ENCODE measurements at regions not wholly inside any gene's neighbourhood (a gene's known extent, or its start where the extent isn't known, plus 50 kb on each side); places are given as distances from the start of the nearest gene placed in this dataset.

GRCh38 chr2:194443926-194444325, 1213.1 kb upstream of the SLC39A10 start:
- Histone ChIP-seq H3K4me1 (ENCODE audit: insufficient read depth, low read length, poor library complexity, severe bottlenecking) (no peaks in the 10 kb centered on the region), H4K20me1 (ENCODE audit: insufficient read depth, low read length) (no peaks in the 10 kb centered on the region), H3K79me2 (ENCODE audit: insufficient read depth, low read depth, low read length) (no peaks in the 10 kb centered on the region), H2AFZ (ENCODE audit: low read length) (no peak overlapping the region), H3K9me3 (ENCODE audit: low read length) (no peaks in the 10 kb centered on the region), H3K4me3 (ENCODE audit: low read depth, low read length, poor library complexity, severe bottlenecking) (no peak overlapping the region), H3K36me3 (ENCODE audit: insufficient read depth, low read length) (no peaks in the 10 kb centered on the region), H3K4me2 (ENCODE audit: low read length) (no peak overlapping the region), H3K9me2 (ENCODE audit: insufficient read depth, low read length) (no peaks in the 10 kb centered on the region), H3K27ac (ENCODE audit: low read depth, low read length, poor library complexity, severe bottlenecking) (no peak overlapping the region)
- BruUV-seq (replicated peaks): no TSS peak
- CTCF ChIA-PET (ENCODE audit: unreplicated experiment): no interaction called here
- POLR2A ChIA-PET: no interaction called here
- TF ChIP-seq EZH2phosphoT487 (IDR thresholded peaks at IDR 0.05; ENCODE audit: borderline replicate concordance, low read depth, low read length): no peak
- DNase-seq (ENCODE audit: low spot score): no peak
- intact Hi-C loops (cut with micrococcal nuclease; ENCODE audit: unreplicated experiment): no loop called here

- H3K27ac ChIP-seq (ENCODE audit: low read depth, low read length, poor library complexity, severe bottlenecking): no peak overlapping the region
- H3K79me2 ChIP-seq (ENCODE audit: insufficient read depth, low read depth, low read length): no peaks in the 10 kb centered on the region
- intact Hi-C loops (cut with micrococcal nuclease; ENCODE audit: unreplicated experiment): no loop called here
- no TSS peak for BruUV-seq (replicated peaks)
- H3K4me1 ChIP-seq (ENCODE audit: insufficient read depth, low read length, poor library complexity, severe bottlenecking): no peaks in the 10 kb centered on the region
- ChIA-PET POLR2A (interaction anchor here (1.5 kb wide), 1 partner anchor 10 kb away, joined by 3 read pairs; no protein-coding TSS in a partner anchor), CTCF (ENCODE audit: unreplicated experiment) (no interaction called here)
- no peak for DNase-seq (ENCODE audit: low spot score)
- H3K36me3 ChIP-seq (ENCODE audit: insufficient read depth, low read length): no peaks in the 10 kb centered on the region
- H3K9me2 ChIP-seq (ENCODE audit: insufficient read depth, low read length): no peaks in the 10 kb centered on the region
- H3K4me3 ChIP-seq (ENCODE audit: low read depth, low read length, poor library complexity, severe bottlenecking): no peak overlapping the region
- no peaks in the 10 kb centered on the region for H3K9me3 ChIP-seq (ENCODE audit: low read length)
- H3K4me2 ChIP-seq (ENCODE audit: low read length): no peak overlapping the region
- H4K20me1 ChIP-seq (ENCODE audit: insufficient read depth, low read length): no peaks in the 10 kb centered on the region
- H2AFZ ChIP-seq (ENCODE audit: low read length): no peak overlapping the region
- no peak for TF ChIP-seq CTCF (conservative IDR thresholded peaks at IDR 0.05; ENCODE audit: low read length)
- no peak for TF ChIP-seq EZH2phosphoT487 (IDR thresholded peaks at IDR 0.05; ENCODE audit: borderline replicate concordance, low read depth, low read length)
Measured at GRCh38 chr2:194424683-194425209, 1232.3 kb upstream of the SLC39A10 start.

- no peak overlapping the region for H3K4me2 ChIP-seq (ENCODE audit: low read length)
- no peak for DNase-seq (ENCODE audit: low spot score)
- no peak overlapping the region for H3K27ac ChIP-seq (ENCODE audit: low read depth, low read length, poor library complexity, severe bottlenecking)
- no peaks in the 10 kb centered on the region for H3K9me3 ChIP-seq (ENCODE audit: low read length)
- H2AFZ ChIP-seq (ENCODE audit: low read length): no peak overlapping the region
- H3K36me3 ChIP-seq (ENCODE audit: insufficient read depth, low read length): no peaks in the 10 kb centered on the region
- H3K79me2 ChIP-seq (ENCODE audit: insufficient read depth, low read depth, low read length): no peaks in the 10 kb centered on the region
- no peaks in the 10 kb centered on the region for H3K9me2 ChIP-seq (ENCODE audit: insufficient read depth, low read length)
- no peaks in the 10 kb centered on the region for H4K20me1 ChIP-seq (ENCODE audit: insufficient read depth, low read length)
- ChIA-PET CTCF (ENCODE audit: unreplicated experiment) (no interaction called here), POLR2A (interaction anchor here (2.0 kb wide), 1 partner anchor 10 kb away, joined by 7 read pairs; no protein-coding TSS in a partner anchor)
- TF ChIP-seq CTCF (conservative IDR thresholded peaks at IDR 0.05; ENCODE audit: low read length) (no peak), EZH2phosphoT487 (IDR thresholded peaks at IDR 0.05; ENCODE audit: borderline replicate concordance, low read depth, low read length) (no peak)
- intact Hi-C loops (cut with micrococcal nuclease; ENCODE audit: unreplicated experiment): no loop called here
- no peak overlapping the region for H3K4me3 ChIP-seq (ENCODE audit: low read depth, low read length, poor library complexity, severe bottlenecking)
- no TSS peak for BruUV-seq (replicated peaks)
- H3K4me1 ChIP-seq (ENCODE audit: insufficient read depth, low read length, poor library complexity, severe bottlenecking): no peaks in the 10 kb centered on the region
Measured at GRCh38 chr2:194411221-194411620, 1245.8 kb upstream of the SLC39A10 start.
